ENCODE measurements at regions not wholly inside any gene's neighbourhood (a gene's known extent, or its start where the extent isn't known, plus 50 kb on each side); places are given as distances from the start of the nearest gene placed in this dataset.

DNA sequence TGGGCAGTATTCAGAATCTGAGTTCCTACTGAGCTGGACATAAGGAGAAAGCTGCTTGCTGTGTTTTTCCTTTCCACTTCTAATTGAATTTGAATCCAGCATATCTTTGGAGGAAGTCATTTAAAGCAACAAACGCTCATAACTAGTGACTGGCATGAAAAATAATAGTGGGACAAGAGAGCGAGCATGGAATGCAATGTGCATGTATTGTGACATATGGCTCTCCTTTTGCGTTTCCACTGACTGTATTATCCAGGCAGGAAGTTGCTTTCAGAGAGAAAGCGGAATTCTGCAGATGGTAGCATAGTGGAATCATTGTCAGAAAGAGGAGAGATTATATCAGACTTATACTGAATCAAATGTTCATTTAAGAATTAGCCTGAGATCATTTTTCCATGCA, 368.6 kb downstream of the REEP3 start:
- no peak overlapping the region for H3K18ac ChIP-seq (ENCODE audit: low read length)
- H2AK5ac ChIP-seq (ENCODE audit: low read depth, low read length), result no peak overlapping the region
- no peak overlapping the region for H3K4me2 ChIP-seq (ENCODE audit: insufficient read depth, low read length, poor library complexity, severe bottlenecking)
- no peak overlapping the region for H3K14ac ChIP-seq (ENCODE audit: low read length)
- H3K27ac ChIP-seq (replicated peaks; ENCODE audit: low read length), result no peak overlapping the region
- H3K36me3 ChIP-seq (replicated peaks in 1 of 2; ENCODE audit: control insufficient read depth in 2 of 2, insufficient read depth in 2 of 2, low read length in 2 of 2), result no peaks in the 10 kb centered on the region
- H3K4ac ChIP-seq (ENCODE audit: low read length), result no peak overlapping the region
- no CpG with 5 or more reads among the region's 4 CpGs for WGBS, 2 donors (ENCODE audit: extremely low coverage in 2 of 2, insufficient read length in 2 of 2, insufficient replicate concordance in 1 of 2)
- no peak overlapping the region for H3K4me3 ChIP-seq (ENCODE audit: low read length in 2 of 2)
- no peak overlapping the region for H2BK12ac ChIP-seq (ENCODE audit: low read length)
- H2BK15ac ChIP-seq (ENCODE audit: low read length), result no peak overlapping the region
- H3K27me3 ChIP-seq (ENCODE audit: control insufficient read depth in 3 of 3, insufficient read depth in 3 of 3, low read depth in 1 of 3, low read length in 3 of 3), result no peaks in the 10 kb centered on the region
- no peaks in the 10 kb centered on the region for H3K9me3 ChIP-seq (replicated peaks in 1 of 2; ENCODE audit: control insufficient read depth in 2 of 2, insufficient read depth in 1 of 2, low read depth in 1 of 2, low read length in 2 of 2)
- H2BK5ac ChIP-seq (ENCODE audit: low read length), result no peak overlapping the region
- no peak overlapping the region for H3K9ac ChIP-seq (ENCODE audit: low read depth, low read length, poor library complexity)
- no peaks in the 10 kb centered on the region for H3K4me1 ChIP-seq (ENCODE audit: control insufficient read depth in 2 of 2, insufficient read depth in 1 of 2, low read depth in 1 of 2, low read length in 2 of 2)
- H2BK120ac ChIP-seq (ENCODE audit: low read depth, low read length), result no peak overlapping the region
- DNase-seq (ENCODE audit: low spot score), result no peak
- no peak overlapping the region for H4K91ac ChIP-seq (ENCODE audit: low read depth, low read length, poor library complexity)
- no peaks in the 10 kb centered on the region for H3K79me1 ChIP-seq (ENCODE audit: low read depth, low read length)
- H3K23ac ChIP-seq (ENCODE audit: low read depth, low read length, poor library complexity), result no peak overlapping the region
- no peak overlapping the region for H2AFZ ChIP-seq (ENCODE audit: low read length)
- no peak overlapping the region for H4K8ac ChIP-seq (ENCODE audit: low read depth, low read length)

DNA sequence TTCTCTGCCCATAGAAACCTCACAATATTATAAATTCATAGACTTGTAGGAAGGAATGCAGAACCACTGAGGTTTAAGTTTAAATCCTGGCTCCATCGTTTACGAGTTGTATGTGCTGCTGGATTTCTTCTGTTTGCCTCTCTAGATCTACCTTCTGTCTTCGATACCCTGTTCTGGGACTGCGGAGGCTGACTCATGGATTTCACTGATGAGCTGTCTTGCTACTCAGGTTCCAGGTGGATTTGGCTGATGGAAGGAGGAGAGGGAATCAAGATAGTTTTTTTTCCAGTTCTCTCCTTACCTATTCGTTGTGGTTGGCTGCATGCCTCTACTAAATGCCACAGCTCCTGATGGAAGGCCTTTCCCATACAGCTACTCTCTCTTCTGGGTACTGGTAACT, 375.8 kb downstream of the REEP3 start:
- no peak overlapping the region for H3K18ac ChIP-seq (ENCODE audit: low read length)
- H3K27ac ChIP-seq (replicated peaks; ENCODE audit: low read length), result no peak overlapping the region
- no peaks in the 10 kb centered on the region for H3K9me3 ChIP-seq (replicated peaks in 1 of 2; ENCODE audit: control insufficient read depth in 2 of 2, insufficient read depth in 1 of 2, low read depth in 1 of 2, low read length in 2 of 2)
- H3K23ac ChIP-seq (ENCODE audit: low read depth, low read length, poor library complexity), result no peak overlapping the region
- H3K79me1 ChIP-seq (ENCODE audit: low read depth, low read length), result no peaks in the 10 kb centered on the region
- no peak overlapping the region for H3K4ac ChIP-seq (ENCODE audit: low read length)
- H2AK5ac ChIP-seq (ENCODE audit: low read depth, low read length), result no peak overlapping the region
- no peak overlapping the region for H2BK120ac ChIP-seq (ENCODE audit: low read depth, low read length)
- H3K27me3 ChIP-seq (ENCODE audit: control insufficient read depth in 3 of 3, insufficient read depth in 3 of 3, low read depth in 1 of 3, low read length in 3 of 3), result no peaks in the 10 kb centered on the region
- H3K9ac ChIP-seq (ENCODE audit: low read depth, low read length, poor library complexity), result no peak overlapping the region
- no peak overlapping the region for H4K91ac ChIP-seq (ENCODE audit: low read depth, low read length, poor library complexity)
- H3K4me1 ChIP-seq (ENCODE audit: control insufficient read depth in 2 of 2, insufficient read depth in 1 of 2, low read depth in 1 of 2, low read length in 2 of 2), result no peaks in the 10 kb centered on the region
- H3K14ac ChIP-seq (ENCODE audit: low read length), result no peak overlapping the region
- no peak overlapping the region for H4K8ac ChIP-seq (ENCODE audit: low read depth, low read length)
- DNase-seq (ENCODE audit: low spot score), result no peak
- no peak overlapping the region for H3K4me3 ChIP-seq (ENCODE audit: low read length in 2 of 2)
- H2BK15ac ChIP-seq (ENCODE audit: low read length), result no peak overlapping the region
- no peak overlapping the region for H2BK5ac ChIP-seq (ENCODE audit: low read length)
- no peak overlapping the region for H2AFZ ChIP-seq (ENCODE audit: low read length)
- H3K4me2 ChIP-seq (ENCODE audit: insufficient read depth, low read length, poor library complexity, severe bottlenecking), result no peak overlapping the region
- H2BK12ac ChIP-seq (ENCODE audit: low read length), result no peak overlapping the region
- no CpG with 5 or more reads among the region's 5 CpGs for WGBS, 2 donors (ENCODE audit: extremely low coverage in 2 of 2, insufficient read length in 2 of 2, insufficient replicate concordance in 1 of 2)
- no peaks in the 10 kb centered on the region for H3K36me3 ChIP-seq (replicated peaks in 1 of 2; ENCODE audit: control insufficient read depth in 2 of 2, insufficient read depth in 2 of 2, low read length in 2 of 2)

DNA sequence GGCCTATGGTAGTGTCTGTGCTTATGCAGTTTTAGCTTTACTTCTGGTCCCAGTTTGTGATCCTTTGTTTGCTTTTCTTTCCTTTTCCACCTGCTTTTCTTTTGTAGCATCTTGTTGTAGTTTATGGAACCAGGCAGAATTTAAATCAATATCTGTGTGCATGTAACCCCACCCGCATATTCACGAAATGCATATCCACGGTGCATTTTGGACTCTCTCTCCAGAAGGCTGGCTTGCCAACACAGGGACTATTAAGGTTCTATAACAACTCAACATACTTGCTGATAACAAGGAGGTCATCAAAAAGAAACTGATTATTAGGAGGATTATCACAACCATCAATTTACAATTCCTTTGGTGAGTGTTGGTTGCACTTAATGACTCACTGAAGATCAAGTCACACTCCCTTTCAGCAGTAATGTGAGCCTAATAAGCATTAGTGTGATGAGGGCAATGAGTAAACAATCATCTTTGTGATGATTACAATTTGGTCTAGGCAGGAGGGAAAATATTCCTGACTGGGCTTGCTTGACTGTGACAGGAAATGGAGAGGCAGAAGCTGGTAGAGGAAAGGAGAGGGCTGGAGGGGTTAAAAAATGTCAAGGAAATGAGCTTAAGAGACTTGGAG, 378.6 kb downstream of the REEP3 start:
- Histone ChIP-seq H4K91ac (ENCODE audit: low read depth, low read length, poor library complexity) (no peak overlapping the region), H3K4ac (ENCODE audit: low read length) (no peak overlapping the region), H3K9me3 (replicated peaks in 1 of 2; ENCODE audit: control insufficient read depth in 2 of 2, insufficient read depth in 1 of 2, low read depth in 1 of 2, low read length in 2 of 2) (no peaks in the 10 kb centered on the region), H2AFZ (ENCODE audit: low read length) (no peak overlapping the region), H3K9ac (ENCODE audit: low read depth, low read length, poor library complexity) (no peak overlapping the region), H4K8ac (ENCODE audit: low read depth, low read length) (no peak overlapping the region), H2BK15ac (ENCODE audit: low read length) (no peak overlapping the region), H3K18ac (ENCODE audit: low read length) (no peak overlapping the region), H3K4me3 (ENCODE audit: low read length in 2 of 2) (no peak overlapping the region), H3K14ac (ENCODE audit: low read length) (no peak overlapping the region), H2BK12ac (ENCODE audit: low read length) (no peak overlapping the region), H3K36me3 (replicated peaks in 1 of 2; ENCODE audit: control insufficient read depth in 2 of 2, insufficient read depth in 2 of 2, low read length in 2 of 2) (no peaks in the 10 kb centered on the region), H3K79me1 (ENCODE audit: low read depth, low read length) (no peaks in the 10 kb centered on the region), H3K4me1 (ENCODE audit: control insufficient read depth in 2 of 2, insufficient read depth in 1 of 2, low read depth in 1 of 2, low read length in 2 of 2) (no peaks in the 10 kb centered on the region), H2BK120ac (ENCODE audit: low read depth, low read length) (no peak overlapping the region), H2AK5ac (ENCODE audit: low read depth, low read length) (no peak overlapping the region), H3K23ac (ENCODE audit: low read depth, low read length, poor library complexity) (no peak overlapping the region), H2BK5ac (ENCODE audit: low read length) (no peak overlapping the region), H3K27ac (replicated peaks; ENCODE audit: low read length) (no peak overlapping the region), H3K4me2 (ENCODE audit: insufficient read depth, low read length, poor library complexity, severe bottlenecking) (no peak overlapping the region), H3K27me3 (ENCODE audit: control insufficient read depth in 3 of 3, insufficient read depth in 3 of 3, low read depth in 1 of 3, low read length in 3 of 3) (no peaks in the 10 kb centered on the region)
- no peak for DNase-seq (ENCODE audit: low spot score)
- no CpG with 5 or more reads among the region's 3 CpGs for WGBS, 2 donors (ENCODE audit: extremely low coverage in 2 of 2, insufficient read length in 2 of 2, insufficient replicate concordance in 1 of 2)

DNA sequence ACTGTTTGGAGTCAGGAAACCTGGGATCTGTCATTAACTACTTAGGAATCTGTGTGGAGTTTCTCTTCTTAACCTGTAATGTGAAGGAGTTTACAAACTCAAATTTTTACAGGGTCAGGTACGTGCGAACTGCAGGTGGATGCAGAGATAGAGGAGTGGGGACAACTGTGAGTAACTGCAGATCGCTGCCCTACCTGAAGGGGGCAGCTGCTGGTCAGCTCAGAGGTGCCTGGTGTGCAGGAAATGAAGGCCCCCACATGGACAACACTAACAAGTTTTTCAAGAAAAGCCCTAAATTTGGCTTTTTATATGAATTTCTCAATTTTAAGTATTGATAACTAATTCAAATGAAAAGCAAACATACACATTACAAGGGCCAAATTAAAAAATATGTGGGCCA, 380.0 kb downstream of the REEP3 start:
- no peak overlapping the region for H2BK5ac ChIP-seq (ENCODE audit: low read length)
- no peaks in the 10 kb centered on the region for H3K27me3 ChIP-seq (ENCODE audit: control insufficient read depth in 3 of 3, insufficient read depth in 3 of 3, low read depth in 1 of 3, low read length in 3 of 3)
- DNase-seq (ENCODE audit: low spot score), result no peak
- H3K4me3 ChIP-seq (ENCODE audit: low read length in 2 of 2), result no peak overlapping the region
- H2BK15ac ChIP-seq (ENCODE audit: low read length), result no peak overlapping the region
- no peak overlapping the region for H2BK120ac ChIP-seq (ENCODE audit: low read depth, low read length)
- no peak overlapping the region for H2AK5ac ChIP-seq (ENCODE audit: low read depth, low read length)
- no peak overlapping the region for H3K14ac ChIP-seq (ENCODE audit: low read length)
- no peak overlapping the region for H3K18ac ChIP-seq (ENCODE audit: low read length)
- H2AFZ ChIP-seq (ENCODE audit: low read length), result no peak overlapping the region
- H3K36me3 ChIP-seq (replicated peaks in 1 of 2; ENCODE audit: control insufficient read depth in 2 of 2, insufficient read depth in 2 of 2, low read length in 2 of 2), result no peaks in the 10 kb centered on the region
- no peaks in the 10 kb centered on the region for H3K79me1 ChIP-seq (ENCODE audit: low read depth, low read length)
- no CpG with 5 or more reads among the region's 3 CpGs for WGBS, 2 donors (ENCODE audit: extremely low coverage in 2 of 2, insufficient read length in 2 of 2, insufficient replicate concordance in 1 of 2)
- H3K9me3 ChIP-seq (replicated peaks in 1 of 2; ENCODE audit: control insufficient read depth in 2 of 2, insufficient read depth in 1 of 2, low read depth in 1 of 2, low read length in 2 of 2), result no peaks in the 10 kb centered on the region
- H2BK12ac ChIP-seq (ENCODE audit: low read length), result no peak overlapping the region
- no peak overlapping the region for H3K27ac ChIP-seq (replicated peaks; ENCODE audit: low read length)
- no peaks in the 10 kb centered on the region for H3K4me1 ChIP-seq (ENCODE audit: control insufficient read depth in 2 of 2, insufficient read depth in 1 of 2, low read depth in 1 of 2, low read length in 2 of 2)
- no peak overlapping the region for H3K9ac ChIP-seq (ENCODE audit: low read depth, low read length, poor library complexity)
- H4K8ac ChIP-seq (ENCODE audit: low read depth, low read length), result no peak overlapping the region
- H3K4ac ChIP-seq (ENCODE audit: low read length), result no peak overlapping the region
- H3K23ac ChIP-seq (ENCODE audit: low read depth, low read length, poor library complexity), result no peak overlapping the region
- H4K91ac ChIP-seq (ENCODE audit: low read depth, low read length, poor library complexity), result no peak overlapping the region
- H3K4me2 ChIP-seq (ENCODE audit: insufficient read depth, low read length, poor library complexity, severe bottlenecking), result no peak overlapping the region

Data from neuronal stem cell (in vitro differentiated cells).